Activated gamma-delta T cell (primary cell): ENCODE measurements at regions not wholly inside any gene's neighbourhood (a gene's known extent, or its start where the extent isn't known, plus 50 kb on each side); places are given as distances from the start of the nearest gene placed in this dataset.

Source experiments
- DNase-seq: peaks from one replicate; lab custom pipeline; 2025; lab: John Stamatoyannopoulos, UW

DNA sequence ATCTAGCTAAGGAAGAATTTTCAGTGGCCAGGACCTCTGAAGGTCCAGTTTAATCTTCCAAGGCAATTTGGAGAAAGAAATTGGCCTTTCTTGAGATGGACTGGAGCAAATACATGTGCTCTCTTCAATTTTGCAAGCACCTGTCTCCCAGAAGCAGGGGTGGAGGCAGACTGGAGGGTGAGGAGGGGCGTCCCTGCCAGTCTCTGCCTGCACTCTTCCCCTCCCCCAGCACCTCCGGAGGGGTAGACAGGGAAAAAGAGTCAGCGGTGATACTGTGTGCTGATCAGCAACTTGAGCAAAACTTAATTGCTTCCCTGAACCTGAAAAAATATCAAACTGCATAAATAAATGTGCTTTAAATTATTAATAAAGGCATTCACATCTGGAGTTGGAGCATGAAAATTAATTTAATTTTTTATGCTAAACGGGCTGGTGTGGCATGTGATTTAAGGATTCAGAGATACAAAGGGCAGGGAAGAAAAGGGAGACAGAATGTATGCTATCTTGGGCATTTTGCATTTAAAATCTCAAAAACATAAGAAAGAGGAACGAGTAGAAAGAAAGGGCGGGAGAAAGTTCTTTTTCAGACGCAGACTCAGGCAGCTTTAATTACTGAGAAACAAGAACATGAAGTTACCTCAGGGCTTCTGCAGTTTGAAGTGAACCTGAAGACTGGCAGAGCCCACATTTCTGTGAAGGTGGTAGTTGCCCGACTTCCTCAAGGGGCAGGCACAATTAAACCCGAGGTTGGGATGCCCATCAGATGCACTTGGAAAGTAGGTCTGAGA is 319.7 kb downstream of the UACA start:
- DNase-seq, result no peak

DNA sequence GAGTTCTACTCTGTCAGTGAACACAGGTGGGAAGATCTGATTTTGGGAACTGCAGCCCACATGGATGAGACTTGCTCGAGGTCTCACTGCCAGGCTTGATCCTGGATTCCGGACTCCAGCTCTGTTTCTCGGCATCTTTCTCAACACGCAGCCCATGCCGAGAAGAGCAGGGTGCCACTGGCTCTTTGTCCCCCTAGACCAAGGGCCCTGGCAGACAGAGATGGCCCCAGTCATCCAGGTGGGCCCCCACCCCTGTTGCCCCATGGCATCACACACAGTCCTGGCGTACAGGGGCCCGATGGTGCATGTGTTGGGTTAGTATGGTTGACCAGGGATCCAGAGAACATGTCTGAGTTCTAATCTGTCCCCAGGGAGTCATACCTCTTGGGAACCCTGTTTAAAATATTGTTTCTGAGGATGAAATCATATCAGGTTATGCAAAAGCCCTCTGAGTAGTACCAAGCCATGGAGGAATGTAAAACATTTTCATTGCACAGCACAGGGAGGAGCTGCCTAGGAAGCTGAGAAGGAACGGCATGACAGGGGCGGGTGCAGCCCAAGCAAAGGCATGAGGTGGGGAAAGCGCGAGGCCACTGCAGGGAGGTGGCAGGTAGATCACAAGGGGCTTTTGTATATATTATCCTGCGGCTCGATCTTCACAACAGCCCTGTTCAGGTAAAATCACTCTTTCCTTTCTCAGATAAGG is 320.6 kb downstream of the UACA start:
- no peak for DNase-seq

DNA sequence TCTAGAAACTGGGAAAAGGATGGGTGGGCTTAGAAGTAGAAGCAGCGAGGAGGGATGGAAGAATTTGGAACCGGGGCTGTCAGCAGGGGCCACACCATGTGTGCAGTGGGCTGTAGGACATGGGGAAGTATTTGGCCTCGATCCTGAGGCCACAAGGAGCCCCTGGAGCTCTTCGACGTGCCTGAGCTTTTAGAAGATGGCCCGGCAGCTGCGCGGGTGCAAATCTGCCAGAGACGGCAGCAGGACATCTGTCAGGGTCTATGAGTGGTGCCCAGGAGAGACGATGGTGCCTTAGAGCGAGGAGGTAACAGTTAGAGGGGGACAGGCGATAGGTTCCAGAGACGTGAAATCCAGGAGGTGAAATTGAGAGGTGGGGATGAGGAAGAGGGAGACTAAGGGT is 321.1 kb downstream of the UACA start:
- DNase-seq, result no peak

DNA sequence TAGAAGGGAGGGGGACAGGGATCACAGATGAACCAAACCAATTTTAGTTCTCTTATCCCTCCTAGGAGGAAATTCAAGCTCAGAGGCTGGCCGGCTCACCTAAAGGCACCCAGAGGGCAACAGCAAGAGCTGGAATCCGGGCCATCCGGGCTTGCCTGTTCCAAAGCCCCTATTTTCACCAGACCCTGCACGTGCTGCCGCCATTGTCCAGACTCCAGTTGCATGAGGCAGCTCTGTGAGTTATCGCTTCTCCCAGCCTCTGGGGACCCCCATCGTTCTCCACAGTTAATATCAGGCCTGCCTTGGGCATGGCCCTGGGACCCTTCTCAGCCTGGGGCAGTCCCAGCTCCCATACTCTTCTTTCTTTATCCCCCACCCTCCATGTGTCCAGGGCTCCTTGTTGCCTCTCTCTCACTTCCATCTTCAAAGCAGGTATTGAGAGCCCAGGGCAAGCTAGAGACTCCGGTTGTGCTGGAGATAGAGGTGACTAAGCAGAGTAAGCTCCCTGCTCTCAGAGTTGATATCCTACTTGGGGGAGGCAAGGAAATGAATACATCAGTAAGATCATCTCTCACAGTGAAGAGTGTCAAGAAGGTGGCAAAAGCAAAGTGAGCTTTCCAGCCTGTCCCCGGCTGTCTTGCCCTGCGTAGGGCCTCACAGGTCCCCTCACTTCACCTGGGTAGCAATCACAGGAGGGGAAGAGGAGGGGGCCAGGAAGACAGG is 322.8 kb downstream of the UACA start:
- DNase-seq, result no peak

DNA sequence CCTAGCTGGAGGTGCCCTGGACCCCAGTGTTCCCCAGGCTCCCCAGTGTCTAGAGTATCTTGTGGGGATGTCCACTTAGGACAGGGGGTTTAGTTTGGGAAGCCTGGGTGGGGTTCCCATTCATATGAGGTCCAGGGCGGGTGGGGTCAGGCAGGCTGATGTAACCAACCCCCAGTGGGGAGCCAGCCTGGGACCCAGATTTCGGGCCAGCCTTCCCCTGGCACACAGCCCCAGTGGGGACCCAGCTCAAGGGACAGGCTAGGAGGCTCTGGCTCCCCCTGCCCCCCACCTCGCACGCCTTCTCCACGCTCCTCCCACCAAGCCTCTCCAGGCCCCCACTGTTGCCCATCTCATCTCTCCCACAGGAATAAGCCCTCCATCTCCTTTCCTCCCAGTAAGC is 323.5 kb downstream of the UACA start:
- DNase-seq, result no peak

DNA sequence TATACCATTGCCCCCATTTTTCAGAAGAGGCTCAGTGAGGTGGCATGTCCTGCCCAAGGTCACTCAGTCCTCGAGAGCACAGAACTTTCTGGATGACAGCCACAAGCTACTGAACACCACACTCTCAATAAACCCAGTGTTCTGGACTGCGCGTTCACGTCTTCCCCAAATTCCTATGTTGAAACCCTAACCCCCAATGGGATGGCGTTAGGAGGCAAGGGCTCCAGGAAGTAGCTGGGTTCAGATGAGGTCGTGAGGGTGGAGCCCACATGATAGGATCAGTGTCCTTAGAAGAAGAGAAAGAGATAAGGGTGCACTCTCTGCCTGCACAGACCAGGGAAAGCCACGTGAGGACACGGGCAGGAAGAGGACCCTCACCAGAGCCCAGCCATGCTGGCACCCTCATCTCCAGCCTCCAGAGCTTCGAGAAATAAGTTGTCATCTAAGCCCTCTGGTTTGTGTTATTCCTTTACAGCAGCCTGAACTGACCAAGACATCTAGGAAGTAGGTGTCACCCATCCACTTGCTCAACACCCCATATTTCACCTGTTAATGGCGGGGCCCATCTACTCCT is 324.0 kb downstream of the UACA start:
- DNase-seq, result no peak

DNA sequence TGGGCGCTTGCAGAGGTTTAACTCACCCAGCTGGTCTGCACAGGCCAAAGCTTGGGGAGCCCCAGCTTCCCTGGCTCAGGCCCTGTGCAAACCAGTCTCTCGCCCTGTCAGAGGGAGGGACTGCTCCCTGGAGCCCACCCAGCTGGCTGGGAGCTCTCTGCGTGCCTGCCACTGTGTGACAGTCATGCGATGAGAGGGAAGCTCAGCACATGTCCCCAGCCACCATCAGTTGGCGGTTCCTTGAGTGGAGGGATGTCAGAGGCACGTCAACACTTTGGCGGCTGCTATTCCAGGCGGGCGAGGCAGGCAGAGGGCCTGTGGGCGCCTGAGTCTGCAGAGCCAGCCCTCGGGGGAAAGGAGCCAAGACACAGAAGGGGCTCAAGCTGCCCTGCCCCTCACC is 324.6 kb downstream of the UACA start:
- DNase-seq, result no peak

DNA sequence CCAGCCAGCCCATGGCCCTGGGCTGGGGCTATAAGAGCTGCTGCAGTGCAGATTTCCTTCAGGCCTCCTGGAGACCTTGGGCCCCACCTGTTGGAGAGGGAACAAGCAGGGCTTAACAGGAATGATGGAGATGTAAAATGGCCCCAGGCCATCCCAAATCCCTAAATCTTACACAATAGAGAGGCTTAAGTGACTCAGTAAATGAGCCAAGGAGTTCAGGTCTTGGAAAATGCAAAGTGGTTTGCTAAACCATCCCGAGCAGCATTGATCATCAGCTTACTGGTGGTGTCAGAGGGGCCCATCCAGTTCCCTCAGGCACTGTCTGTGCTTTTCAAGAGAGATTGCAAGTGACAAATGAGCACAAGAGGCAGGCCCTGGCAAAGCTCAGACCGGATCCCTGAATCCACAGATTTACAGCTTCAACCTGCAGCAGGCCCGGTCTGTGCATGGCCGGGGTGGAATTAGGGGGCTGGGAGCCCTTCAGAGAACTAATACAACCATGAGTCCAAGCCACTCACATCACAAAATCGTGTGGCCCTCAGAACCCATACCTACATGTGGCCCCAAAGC is 325.4 kb downstream of the UACA start:
- no peak for DNase-seq

DNA sequence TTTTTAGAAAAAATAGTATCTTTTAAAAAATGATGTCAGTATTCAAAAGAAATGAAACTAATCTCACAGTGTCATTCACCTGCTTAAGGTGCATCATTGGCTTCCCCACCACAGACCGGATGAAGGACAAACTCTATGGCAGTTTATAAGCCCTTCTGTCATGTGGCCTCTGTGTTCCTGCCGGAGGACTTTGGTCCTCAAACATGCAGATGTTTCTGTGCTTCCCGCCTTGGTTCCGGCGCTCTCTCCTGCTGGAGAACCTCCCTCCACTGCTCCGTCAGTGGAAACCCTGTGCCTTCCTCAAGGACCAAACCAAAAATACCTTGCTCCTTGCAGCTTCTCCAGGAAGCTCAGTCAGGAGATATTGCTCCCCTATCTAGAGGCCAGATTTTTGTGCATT is 326.3 kb downstream of the UACA start:
- no peak for DNase-seq

DNA sequence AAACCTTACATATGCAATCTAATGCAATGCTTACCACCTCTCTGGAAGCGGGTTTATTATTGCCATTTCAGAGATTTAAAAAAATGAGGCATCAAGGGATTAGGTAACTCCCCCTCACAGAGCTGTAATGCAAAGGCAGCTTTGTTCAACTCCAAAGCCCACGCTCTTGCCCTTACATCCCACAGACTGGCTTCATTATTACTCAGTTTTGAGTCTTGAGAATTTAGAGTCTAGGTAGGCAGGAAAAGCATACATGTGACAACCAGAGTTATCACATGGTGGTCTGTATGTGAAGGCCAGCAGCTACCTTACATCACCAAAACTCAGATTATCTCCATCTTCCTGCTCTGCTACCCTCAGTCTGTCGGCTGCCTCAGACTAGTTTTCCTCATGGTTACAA is 326.9 kb downstream of the UACA start:
- DNase-seq, result no peak

DNA sequence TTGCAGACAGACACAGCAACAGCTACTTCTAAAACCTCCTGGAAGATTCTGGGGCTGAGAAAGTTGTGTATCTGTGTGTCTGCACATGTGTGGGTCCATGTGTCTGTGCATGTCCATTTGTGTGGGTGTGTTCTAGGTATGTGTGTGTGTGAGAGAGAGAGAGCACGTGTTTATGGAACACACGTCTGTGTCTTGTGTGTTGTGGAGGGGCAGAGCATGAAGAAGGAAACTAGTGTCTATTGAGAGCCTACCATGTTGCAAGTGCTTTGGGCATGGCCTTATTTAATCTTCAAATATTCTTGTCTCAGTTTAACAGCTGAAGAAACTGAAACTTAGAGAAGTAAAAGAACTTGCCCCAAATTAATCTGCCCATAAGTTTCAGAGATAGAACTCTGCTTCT is 327.5 kb downstream of the UACA start:
- no peak for DNase-seq

DNA sequence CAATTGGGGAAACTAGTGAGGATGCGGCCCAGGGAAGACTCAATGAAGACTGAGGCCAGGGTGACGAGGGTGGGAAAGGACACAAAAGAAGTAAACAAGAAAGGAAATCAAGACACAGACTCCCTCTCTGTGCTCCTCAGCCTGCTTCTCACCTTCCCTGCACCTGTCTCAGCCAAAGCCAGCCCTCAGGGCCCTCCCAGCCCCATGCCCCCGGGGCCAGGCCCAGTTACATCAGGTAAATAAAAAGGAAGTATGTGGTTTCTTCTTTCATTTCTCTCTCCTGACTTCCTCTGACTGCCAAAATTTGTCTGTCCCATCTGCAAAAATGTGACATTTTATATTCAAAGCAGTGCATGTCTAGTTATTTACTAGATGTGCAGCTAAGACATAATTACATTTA is 328.0 kb downstream of the UACA start:
- DNase-seq, result no peak

DNA sequence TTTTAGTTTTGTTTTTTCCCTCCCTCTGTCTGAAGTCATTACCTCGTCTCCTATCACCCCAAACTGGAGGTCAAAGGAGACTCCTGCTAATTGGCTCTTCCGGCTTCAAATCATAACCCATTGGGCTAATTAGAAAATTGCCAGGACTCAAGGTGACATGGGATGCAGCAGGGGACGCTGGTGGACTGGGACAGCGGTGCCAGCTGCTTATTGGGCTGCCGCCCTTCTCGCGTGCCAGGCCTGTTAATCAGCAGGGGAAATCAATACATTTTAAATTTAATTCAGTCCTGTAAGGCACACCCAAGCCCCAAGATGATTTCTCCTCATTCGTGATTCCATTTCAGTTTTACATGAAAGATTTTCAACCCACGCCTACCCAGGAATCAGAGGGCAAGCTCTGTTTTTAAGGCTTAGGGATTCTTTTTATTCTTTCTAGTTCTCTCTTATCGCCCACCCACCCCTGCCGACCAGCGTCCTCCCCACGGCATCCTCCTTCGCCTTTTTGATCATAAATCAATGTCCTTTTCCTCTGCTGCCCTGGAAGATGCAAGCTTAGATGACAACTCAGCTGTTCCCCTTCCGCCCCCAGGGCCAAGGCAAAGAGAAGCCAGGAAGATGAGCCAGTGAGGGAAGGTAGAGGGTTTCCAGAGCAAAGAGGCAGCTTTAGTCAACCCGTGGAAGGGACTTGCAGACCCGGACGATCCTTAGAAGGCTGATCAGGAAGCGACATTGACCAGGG is 329.6 kb downstream of the UACA start:
- no peak for DNase-seq

DNA sequence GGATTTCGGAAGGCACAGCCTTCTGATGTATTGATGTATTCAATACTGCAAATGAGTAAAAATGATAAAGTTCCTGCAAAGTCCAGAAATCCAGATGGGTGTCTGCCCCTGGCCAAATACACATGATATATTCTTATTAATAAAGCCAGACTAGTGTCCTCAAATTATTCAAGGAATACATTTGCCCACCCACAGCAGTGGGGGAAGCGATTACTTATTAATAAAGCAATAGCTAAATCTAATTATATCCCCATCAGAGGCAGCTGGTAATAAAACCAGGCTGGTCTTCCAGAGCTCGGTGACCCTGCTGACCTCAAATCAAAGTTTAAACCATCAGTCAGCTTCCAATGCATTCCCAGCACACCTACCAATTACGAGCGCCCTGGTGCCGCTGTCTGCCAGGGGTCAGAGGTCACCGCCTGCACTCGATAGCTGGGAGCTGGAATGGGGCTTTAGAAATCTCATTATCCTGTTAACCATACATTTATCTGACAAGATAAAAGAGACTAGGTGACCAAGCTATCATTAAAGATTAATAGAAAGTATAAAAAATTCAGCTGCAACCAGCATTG is 330.3 kb downstream of the UACA start:
- DNase-seq, result no peak

DNA sequence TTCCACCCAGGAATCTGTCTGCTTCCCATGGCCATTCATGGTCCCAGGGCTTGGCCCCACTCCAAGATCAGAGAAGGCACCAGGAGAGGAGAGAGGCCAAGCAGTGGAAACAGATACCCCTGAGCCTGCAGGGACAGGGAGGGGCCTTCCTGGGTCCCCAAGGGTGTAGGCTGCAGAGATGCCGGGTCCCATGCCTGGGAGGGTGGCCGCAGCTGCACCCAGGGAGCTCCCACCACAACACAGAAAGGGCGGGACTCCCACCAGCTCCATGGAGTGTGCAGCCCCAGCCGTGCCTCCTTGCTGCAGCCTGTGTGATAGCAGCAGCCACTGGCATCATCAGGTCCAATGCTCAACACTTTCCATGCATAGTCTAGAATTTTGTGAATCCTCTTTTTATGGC is 331.5 kb downstream of the UACA start:
- no peak for DNase-seq

DNA sequence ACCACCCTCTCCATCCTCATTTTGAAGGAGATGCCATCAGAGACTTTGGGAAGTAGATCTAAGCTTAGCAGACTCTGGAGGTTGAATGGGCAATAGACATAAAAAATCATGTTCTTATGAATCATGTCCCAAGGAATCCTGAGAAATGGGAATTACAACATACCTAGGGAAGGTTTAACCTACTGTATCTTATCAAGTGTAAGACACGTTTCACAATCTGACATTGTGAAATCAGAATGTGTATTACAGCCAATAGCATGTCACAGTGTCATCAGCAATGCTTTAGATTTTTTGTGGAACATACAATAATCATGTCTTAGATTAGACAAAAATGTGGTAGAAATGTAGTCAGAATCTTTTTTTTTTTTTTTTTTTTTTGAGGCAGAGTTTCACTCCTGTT is 332.4 kb upstream of the TLE3 start:
- DNase-seq, result no peak

DNA sequence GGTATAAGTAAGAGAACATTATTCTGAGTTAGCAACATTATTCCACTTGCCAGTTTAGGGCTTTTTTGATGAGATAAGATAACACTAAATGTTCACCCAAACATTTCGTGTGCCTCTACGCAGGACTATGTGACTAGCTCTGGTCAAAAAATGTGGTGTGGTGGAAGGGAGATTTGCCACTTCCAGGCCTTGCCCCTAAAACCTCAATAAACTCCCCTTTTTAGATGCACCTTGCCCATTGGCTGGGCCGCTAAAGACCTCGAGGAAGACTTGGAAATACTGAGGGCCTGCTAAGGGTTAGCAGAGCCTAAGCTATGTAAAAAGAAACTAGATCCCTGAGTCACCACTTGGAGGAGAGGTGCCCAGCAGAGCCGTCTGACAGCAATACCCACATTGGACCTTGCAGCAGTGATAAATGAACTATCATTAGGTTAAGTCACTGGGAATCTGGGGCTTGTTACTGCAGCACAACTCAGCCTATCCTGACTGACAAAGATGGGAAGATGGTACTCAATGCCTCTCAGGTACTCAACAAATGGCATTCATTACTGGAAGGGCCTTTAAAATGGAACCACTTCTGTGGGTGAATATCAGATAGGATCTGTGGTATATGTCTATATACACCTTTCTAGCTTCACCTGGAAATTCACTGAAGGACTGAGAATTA is 331.5 kb upstream of the TLE3 start:
- no peak for DNase-seq

DNA sequence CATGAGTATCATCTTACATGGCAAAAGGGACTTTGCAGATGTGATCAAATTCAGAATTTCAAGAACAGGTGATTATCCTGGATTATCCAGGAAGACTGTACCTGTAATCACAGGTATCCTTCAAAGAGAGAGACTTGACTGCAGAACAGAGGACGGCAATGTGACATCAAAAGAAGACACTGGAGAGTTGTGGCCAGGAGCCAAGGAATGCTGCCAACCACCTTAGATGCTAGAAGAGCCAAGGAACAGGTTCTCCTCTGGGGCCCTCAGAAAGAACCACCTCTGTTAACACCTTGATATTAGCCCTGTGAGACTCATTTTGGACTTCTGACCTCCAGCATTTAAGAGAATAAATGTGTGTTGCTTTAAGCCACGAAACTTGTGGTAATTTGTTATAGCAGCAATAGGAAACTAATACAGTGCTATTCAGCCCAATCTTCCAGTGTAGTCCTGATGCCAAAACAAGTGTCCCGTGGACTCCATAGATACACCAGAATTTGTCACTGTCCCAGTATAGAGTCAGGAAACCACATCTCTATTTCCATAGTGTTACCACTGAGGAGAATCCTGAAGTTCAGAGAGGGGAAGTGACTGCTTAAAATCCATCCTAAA is 330.6 kb upstream of the TLE3 start:
- DNase-seq, result no peak

DNA sequence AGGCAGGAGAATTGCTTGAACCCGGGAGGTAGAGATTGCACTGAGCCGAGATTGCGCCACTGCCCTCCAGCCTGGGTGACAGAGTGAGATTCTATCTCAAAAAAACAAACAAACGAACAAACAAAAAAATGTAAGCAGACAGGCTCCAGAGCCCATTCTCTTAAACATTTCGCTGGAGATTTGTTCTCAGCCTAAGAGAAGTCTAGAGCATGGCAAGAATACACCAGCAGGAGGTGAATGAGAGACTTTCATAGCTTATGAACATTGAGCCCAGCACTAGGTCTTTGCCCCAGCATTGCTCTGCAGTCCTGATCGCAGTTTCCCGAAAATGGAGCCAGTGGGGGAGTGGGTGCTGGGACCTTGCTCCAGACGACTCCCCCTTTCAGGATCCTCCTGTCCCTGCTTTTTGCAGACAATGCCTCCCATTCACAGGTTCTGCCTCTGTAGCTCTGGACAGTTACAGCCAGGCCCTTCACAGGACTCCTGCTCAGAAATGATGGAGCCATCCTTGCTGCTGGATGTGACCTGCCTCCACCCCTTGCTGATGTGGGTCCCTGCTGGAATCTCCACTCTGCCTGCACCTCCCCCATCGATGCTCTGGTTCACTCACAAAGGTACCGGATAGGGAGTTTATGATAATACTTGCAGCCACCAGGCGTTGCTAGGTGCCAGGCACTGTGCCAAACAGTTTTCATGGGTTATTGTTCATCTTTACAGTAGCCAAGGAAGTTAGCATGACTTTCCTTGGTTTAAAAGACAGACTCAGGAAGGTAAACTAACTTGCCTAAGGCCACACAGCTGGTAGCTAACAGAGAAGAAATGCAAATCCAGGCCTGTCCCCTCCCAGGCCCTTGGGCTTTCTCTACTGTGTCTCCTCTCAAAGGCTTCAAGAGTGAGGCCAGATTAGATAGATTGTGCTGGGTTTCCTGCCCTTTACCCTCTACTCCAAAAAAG is 329.7 kb upstream of the TLE3 start:
- no peak for DNase-seq
